ENCODE measurements at regions not wholly inside any gene's neighbourhood (a gene's known extent, or its start where the extent isn't known, plus 50 kb on each side); places are given as distances from the start of the nearest gene placed in this dataset.

GRCh38 chr12:17591005-17591681, 498.9 kb downstream of the RERGL start:
- Histone ChIP-seq H3K4me1 (no peaks in the 10 kb centered on the region), H3K36me3 (no peaks in the 10 kb centered on the region), H3K4me3 (no peak overlapping the region), H3K27me3 (no peaks in the 10 kb centered on the region), H3K9me3 (no peaks in the 10 kb centered on the region), H3K27ac (no peak overlapping the region)
- TF ChIP-seq POLR2A (IDR thresholded peaks at IDR 0.05) (no peak), EP300 (IDR thresholded peaks at IDR 0.05) (no peak), POLR2AphosphoS5 (IDR thresholded peaks at IDR 0.05) (no peak), CTCF (IDR thresholded peaks at IDR 0.05) (no peak)
- intact Hi-C loops (cut with DNase I), result no loop called here
- DNase-seq, result no peak
- 89 to 90% methylated on average over 4 of the region's 4 CpGs for WGBS, 2 donors

GRCh38 chr12:17588968-17589367, 501.0 kb downstream of the RERGL start:
- intact Hi-C loops (cut with DNase I), result no loop called here
- Histone ChIP-seq H3K9me3 (no peaks in the 10 kb centered on the region), H3K36me3 (no peaks in the 10 kb centered on the region), H3K4me1 (no peaks in the 10 kb centered on the region), H3K27ac (no peak overlapping the region), H3K4me3 (no peak overlapping the region), H3K27me3 (no peaks in the 10 kb centered on the region)
- DNase-seq, result no peak
- 41 to 56% methylated on average over 5 of the region's 5 CpGs for WGBS, 2 donors
- TF ChIP-seq CTCF (IDR thresholded peaks at IDR 0.05) (no peak), POLR2A (IDR thresholded peaks at IDR 0.05) (no peak), POLR2AphosphoS5 (IDR thresholded peaks at IDR 0.05) (no peak), EP300 (IDR thresholded peaks at IDR 0.05) (no peak)

- Histone ChIP-seq H3K4me3 (no peak overlapping the region), H3K36me3 (no peaks in the 10 kb centered on the region), H3K27me3 (no peaks in the 10 kb centered on the region), H3K9me3 (no peaks in the 10 kb centered on the region), H3K27ac (no peak overlapping the region), H3K4me1 (no peaks in the 10 kb centered on the region)
- DNase-seq, result no peak
- WGBS, 2 donors, result 38 to 61% methylated on average over 6 of the region's 6 CpGs
- intact Hi-C loops (cut with DNase I), result no loop called here
- TF ChIP-seq EP300 (IDR thresholded peaks at IDR 0.05), result no peak
Observed at GRCh38 chr12:17579205-17580026, 510.6 kb downstream of the RERGL start.

GRCh38 chr12:17577405-17577804, 512.6 kb downstream of the RERGL start:
- no peak overlapping the region for H3K27ac ChIP-seq
- no peak overlapping the region for H3K4me3 ChIP-seq
- no peaks in the 10 kb centered on the region for H3K4me1 ChIP-seq
- intact Hi-C loops (cut with DNase I), result no loop called here
- WGBS, 2 donors, result 42 to 59% methylated on average over 5 of the region's 5 CpGs
- no peaks in the 10 kb centered on the region for H3K9me3 ChIP-seq
- H3K36me3 ChIP-seq, result no peaks in the 10 kb centered on the region
- no peak for DNase-seq
- H3K27me3 ChIP-seq, result no peaks in the 10 kb centered on the region
- TF ChIP-seq POLR2A (IDR thresholded peaks at IDR 0.05) (no peak), POLR2AphosphoS5 (IDR thresholded peaks at IDR 0.05) (no peak), CTCF (IDR thresholded peaks at IDR 0.05) (no peak), EP300 (IDR thresholded peaks at IDR 0.05) (no peak)

GRCh38 chr12:17572250-17572649, 517.7 kb downstream of the RERGL start:
- no peak overlapping the region for H3K27ac ChIP-seq
- no peaks in the 10 kb centered on the region for H3K27me3 ChIP-seq
- no peak overlapping the region for H3K4me3 ChIP-seq
- no peaks in the 10 kb centered on the region for H3K4me1 ChIP-seq
- TF ChIP-seq POLR2A (IDR thresholded peaks at IDR 0.05), result no peak
- no peak for TF ChIP-seq CTCF (IDR thresholded peaks at IDR 0.05)
- no peak for DNase-seq
- intact Hi-C loops (cut with DNase I), result no loop called here
- H3K36me3 ChIP-seq, result no peaks in the 10 kb centered on the region
- no peaks in the 10 kb centered on the region for H3K9me3 ChIP-seq
